GM23338 (cell line): ENCODE measurements at regions not wholly inside any gene's neighbourhood (a gene's known extent, or its start where the extent isn't known, plus 50 kb on each side); places are given as distances from the start of the nearest gene placed in this dataset. TPM values are rescaled to one million over a fixed set of nuclear protein-coding genes. Genes with fewer than 3 reads are reported as not detected.
A peak's percentile ranks its signal among the peaks of the same experiment; 100 is the strongest.

Experiments used
- ATAC-seq: fragments of 200-7000 bp; cut with Tn5 transposase; 3 replicates; pipeline ENCODE4 v1.9.1; 2020
- DNase-seq: peaks from one replicate; pipeline ENCODE4 v3.0.0-alpha.2; 2015; ENCODE audit warnings: low spot score
- H2AFZ ChIP-seq: fragments of 200-600 bp; sonication (generic); 2 replicates; pipeline ENCODE4 v1.8.0; 2016; ENCODE audit warnings: antibody characterized with exemption, mild to moderate bottlenecking, moderate library complexity
- H3F3A ChIP-seq: fragments of 200-600 bp; sonication (generic); replicated peaks from 2 replicates; pipeline ENCODE4 v1.8.0; 2017; ENCODE audit warnings: antibody characterized with exemption, mixed run types, low read depth
- H3K27ac ChIP-seq: fragments of 200-600 bp; sonication (generic); 2 replicates; pipeline ENCODE4 v1.6.1; 2016; ENCODE audit warnings: low read depth
- H3K27me3 ChIP-seq: fragments of 200-600 bp; sonication (generic); 2 replicates; pipeline ENCODE4 v1.8.0; 2016; ENCODE audit warnings: mild to moderate bottlenecking, mixed run types, moderate library complexity; ENCODE audit not compliant: insufficient read depth
- H3K36me3 ChIP-seq: fragments of 200-600 bp; sonication (generic); 2 replicates; pipeline ENCODE4 v1.8.0; 2016; ENCODE audit warnings: mild to moderate bottlenecking; ENCODE audit not compliant: insufficient read depth
- H3K4me1 ChIP-seq: fragments of 200-600 bp; sonication (generic); 2 replicates; pipeline ENCODE4 v1.8.0; 2016; ENCODE audit warnings: mild to moderate bottlenecking, moderate library complexity; ENCODE audit not compliant: insufficient read depth
- H3K4me2 ChIP-seq: fragments of 200-600 bp; sonication (generic); 2 replicates; pipeline ENCODE4 v1.7.1; 2017; ENCODE audit warnings: mixed run types
- H3K4me3 ChIP-seq: fragments of 200-600 bp; sonication (generic); 2 replicates; pipeline ENCODE4 v1.6.1; 2016; ENCODE audit warnings: mixed run types
- H3K79me2 ChIP-seq: fragments of 200-600 bp; sonication (generic); replicated peaks from 2 replicates; pipeline ENCODE4 v1.8.0; 2017; ENCODE audit warnings: mild to moderate bottlenecking; ENCODE audit not compliant: insufficient read depth
- H3K9me2 ChIP-seq: fragments of 200-600 bp; sonication (generic); 2 replicates; pipeline ENCODE4 v1.8.0; 2017; ENCODE audit not compliant: insufficient read depth
- H4K20me1 ChIP-seq: fragments of 200-600 bp; sonication (generic); replicated peaks from 2 replicates; pipeline ENCODE4 v1.8.0; 2017; ENCODE audit warnings: mild to moderate bottlenecking; ENCODE audit not compliant: insufficient read depth
- H3K27ac Mint-ChIP-seq: 2 replicates; pipeline ENCODE4 v1.8.0; 2020; ENCODE audit warnings: inconsistent platforms, mild to moderate bottlenecking, moderate library complexity, mixed read lengths
- H3K27me3 Mint-ChIP-seq: 3 replicates; pipeline ENCODE4 v1.8.0; 2022; ENCODE audit warnings: low read depth, mild to moderate bottlenecking, moderate library complexity, mixed read lengths, inconsistent platforms; ENCODE audit not compliant: insufficient read depth, poor library complexity
- H3K36me3 Mint-ChIP-seq: 3 replicates; pipeline ENCODE4 v1.8.0; 2021; ENCODE audit warnings: low read depth, mild to moderate bottlenecking, inconsistent platforms, moderate library complexity, mixed read lengths
- H3K4me1 Mint-ChIP-seq: 3 replicates; pipeline ENCODE4 v1.8.0; 2020; ENCODE audit warnings: mild to moderate bottlenecking, inconsistent platforms, mixed read lengths
- H3K4me3 Mint-ChIP-seq: 3 replicates; pipeline ENCODE4 v1.8.0; 2021; ENCODE audit warnings: moderate library complexity, mild to moderate bottlenecking, inconsistent platforms, mixed read lengths
- H3K9me3 Mint-ChIP-seq: 3 replicates; pipeline ENCODE4 v1.8.0; 2020; ENCODE audit warnings: moderate library complexity, mild to moderate bottlenecking, inconsistent platforms, mixed read lengths
- small RNA-seq: library from RNA; depleted of rRNA; stranded (forward); fragments of <200 nt; gene quantifications from one replicate; pipeline ENCODE3, GENCODE V24; 2014; ENCODE audit warnings: low replicate concordance
- TF ChIP-seq, protein P1 (sequence below), 2 experiments: fragments of 200-600 bp in 1 of 2; sonication (generic) in 1 of 2; conservative IDR thresholded peaks; 2 replicates each; pipeline versions ENCODE4 v1.5.1 to v1.6.1; 2016 to 2017; ENCODE audit warnings: antibody characterized with exemption in 2 of 2, low read depth in 2 of 2, mild to moderate bottlenecking in 2 of 2, moderate library complexity in 1 of 2
- TF ChIP-seq, protein P2 (sequence below): IDR thresholded peaks from 2 replicates; pipeline ENCODE4 v1.6.1; 2016; ENCODE audit warnings: antibody characterized with exemption

DNA sequence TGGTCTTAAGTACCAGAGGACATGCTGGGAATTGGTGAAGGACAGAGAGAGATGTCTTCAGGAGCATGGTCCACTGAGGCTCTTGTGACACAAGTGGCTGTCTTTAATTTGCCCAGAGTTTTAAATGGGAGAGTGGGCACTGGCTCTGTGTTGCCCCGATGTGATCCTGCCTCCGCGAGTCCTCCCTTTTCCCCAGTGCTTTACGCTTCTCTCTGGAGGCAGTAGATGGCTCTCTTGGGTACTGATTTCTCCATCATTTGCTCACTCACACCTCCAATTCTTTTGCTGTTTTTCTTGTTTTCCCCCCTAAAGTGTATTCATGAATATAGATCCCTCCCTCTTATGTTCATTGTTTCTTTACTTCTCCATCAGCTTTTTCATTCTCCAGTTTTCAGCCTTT lies 74.3 kb downstream of the EMP1 start:
- TF ChIP-seq, protein P1, sequence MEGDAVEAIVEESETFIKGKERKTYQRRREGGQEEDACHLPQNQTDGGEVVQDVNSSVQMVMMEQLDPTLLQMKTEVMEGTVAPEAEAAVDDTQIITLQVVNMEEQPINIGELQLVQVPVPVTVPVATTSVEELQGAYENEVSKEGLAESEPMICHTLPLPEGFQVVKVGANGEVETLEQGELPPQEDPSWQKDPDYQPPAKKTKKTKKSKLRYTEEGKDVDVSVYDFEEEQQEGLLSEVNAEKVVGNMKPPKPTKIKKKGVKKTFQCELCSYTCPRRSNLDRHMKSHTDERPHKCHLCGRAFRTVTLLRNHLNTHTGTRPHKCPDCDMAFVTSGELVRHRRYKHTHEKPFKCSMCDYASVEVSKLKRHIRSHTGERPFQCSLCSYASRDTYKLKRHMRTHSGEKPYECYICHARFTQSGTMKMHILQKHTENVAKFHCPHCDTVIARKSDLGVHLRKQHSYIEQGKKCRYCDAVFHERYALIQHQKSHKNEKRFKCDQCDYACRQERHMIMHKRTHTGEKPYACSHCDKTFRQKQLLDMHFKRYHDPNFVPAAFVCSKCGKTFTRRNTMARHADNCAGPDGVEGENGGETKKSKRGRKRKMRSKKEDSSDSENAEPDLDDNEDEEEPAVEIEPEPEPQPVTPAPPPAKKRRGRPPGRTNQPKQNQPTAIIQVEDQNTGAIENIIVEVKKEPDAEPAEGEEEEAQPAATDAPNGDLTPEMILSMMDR (conservative IDR thresholded peaks at IDR 0.05; ENCODE audit: low read depth in 2 of 2) = peak in 1 of 2 experiments; percentile 44; a peak in 2 of 4 replicates
- TF ChIP-seq, protein P2, sequence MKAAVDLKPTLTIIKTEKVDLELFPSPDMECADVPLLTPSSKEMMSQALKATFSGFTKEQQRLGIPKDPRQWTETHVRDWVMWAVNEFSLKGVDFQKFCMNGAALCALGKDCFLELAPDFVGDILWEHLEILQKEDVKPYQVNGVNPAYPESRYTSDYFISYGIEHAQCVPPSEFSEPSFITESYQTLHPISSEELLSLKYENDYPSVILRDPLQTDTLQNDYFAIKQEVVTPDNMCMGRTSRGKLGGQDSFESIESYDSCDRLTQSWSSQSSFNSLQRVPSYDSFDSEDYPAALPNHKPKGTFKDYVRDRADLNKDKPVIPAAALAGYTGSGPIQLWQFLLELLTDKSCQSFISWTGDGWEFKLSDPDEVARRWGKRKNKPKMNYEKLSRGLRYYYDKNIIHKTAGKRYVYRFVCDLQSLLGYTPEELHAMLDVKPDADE = no peak
- ATAC-seq = peak; percentile 36; the same call in 1 of the 3 replicates
- Histone ChIP-seq H2AFZ (peak overlapping the region; percentile 81), H3K27ac (no peak overlapping the region), H4K20me1 (no peaks in the 10 kb centered on the region), H3K36me3 (no peaks in the 10 kb centered on the region; the same call in 1 of the 2 replicates), H3K9me2 (peaks cover 31% of the 10 kb centered on the region), H3K4me3 (no peak overlapping the region), H3K79me2 (no peaks in the 10 kb centered on the region), H3K27me3 (no peaks in the 10 kb centered on the region), H3K4me2 (no peak overlapping the region), H3K4me1 (no peaks in the 10 kb centered on the region), H3F3A (no peaks in the 10 kb centered on the region)
- no peak for DNase-seq
- Mint-ChIP-seq H3K4me1 (peaks cover 16% of the 10 kb centered on the region), H3K27ac (no peak overlapping the region), H3K27me3 (peaks cover 1% of the 10 kb centered on the region), H3K4me3 (no peak overlapping the region), H3K9me3 (no peaks in the 10 kb centered on the region), H3K36me3 (no peaks in the 10 kb centered on the region)

Small RNAs in the stretch of these regions (small RNA-seq; reads per million reads assigned to genes)
- gene RNA5SP353 = 0.07 reads per million
- gene RNU6-590P = not detected
